ENCODE measurements at regions not wholly inside any gene's neighbourhood (a gene's known extent, or its start where the extent isn't known, plus 50 kb on each side); places are given as distances from the start of the nearest gene placed in this dataset.

GRCh38 chr9:96152550-96152949, 149.4 kb downstream of the HSD17B3 start (continued):
- no peak for TF ChIP-seq SMC3 (IDR thresholded peaks at IDR 0.05)

GRCh38 chr9:96150324-96151227, 151.4 kb downstream of the HSD17B3 start:
- Histone ChIP-seq H3K4me1 (no peaks in the 10 kb centered on the region), H3K9me3 (no peaks in the 10 kb centered on the region), H3K4me3 (no peak overlapping the region), H3K27ac (no peak overlapping the region), H3K4me2 (no peak overlapping the region)
- FAIRE-seq (no peak), DNase-seq (ENCODE audit: low read depth in 1 of 2, low spot score in 1 of 2) (no peak), ATAC-seq (no peak)
- no peak for TF ChIP-seq ZNF302 (CRISPR knock-in tag; IDR thresholded peaks at IDR 0.05)
- no peak for TF ChIP-seq NR3C1 (IDR thresholded peaks at IDR 0.05)
- TF ChIP-seq SREBF2 (IDR thresholded peaks at IDR 0.05) = no peak
- TF ChIP-seq MAX (IDR thresholded peaks at IDR 0.05) = no peak
- TF ChIP-seq HEYL (CRISPR knock-in tag; IDR thresholded peaks at IDR 0.05) = no peak
- TF ChIP-seq POLR2AphosphoS2 (conservative IDR thresholded peaks at IDR 0.05; ENCODE audit: low read length) = no peak
- no peak for TF ChIP-seq NFE2L2 (conservative IDR thresholded peaks at IDR 0.05; ENCODE audit: low read length)
- no peak for TF ChIP-seq CHD2 (IDR thresholded peaks at IDR 0.05; ENCODE audit: low read length, partially characterized antibody)
- no peak for TF ChIP-seq CHD4 (IDR thresholded peaks at IDR 0.05; ENCODE audit: borderline replicate concordance)
- TF ChIP-seq E2F6 (IDR thresholded peaks at IDR 0.05; ENCODE audit: borderline replicate concordance, low read depth) = no peak
- ChIA-PET POLR2A (no interaction called here), CTCF (interaction anchor here (0.9 to 3.4 kb wide), 4 partner anchors 12 to 106 kb away, joined by 3 to 13 read pairs (median 3); no protein-coding TSS in a partner anchor)
- 87% methylated on average over 11 of the region's 11 CpGs for WGBS (ENCODE audit: missing lambda C conversion rate)

DNA sequence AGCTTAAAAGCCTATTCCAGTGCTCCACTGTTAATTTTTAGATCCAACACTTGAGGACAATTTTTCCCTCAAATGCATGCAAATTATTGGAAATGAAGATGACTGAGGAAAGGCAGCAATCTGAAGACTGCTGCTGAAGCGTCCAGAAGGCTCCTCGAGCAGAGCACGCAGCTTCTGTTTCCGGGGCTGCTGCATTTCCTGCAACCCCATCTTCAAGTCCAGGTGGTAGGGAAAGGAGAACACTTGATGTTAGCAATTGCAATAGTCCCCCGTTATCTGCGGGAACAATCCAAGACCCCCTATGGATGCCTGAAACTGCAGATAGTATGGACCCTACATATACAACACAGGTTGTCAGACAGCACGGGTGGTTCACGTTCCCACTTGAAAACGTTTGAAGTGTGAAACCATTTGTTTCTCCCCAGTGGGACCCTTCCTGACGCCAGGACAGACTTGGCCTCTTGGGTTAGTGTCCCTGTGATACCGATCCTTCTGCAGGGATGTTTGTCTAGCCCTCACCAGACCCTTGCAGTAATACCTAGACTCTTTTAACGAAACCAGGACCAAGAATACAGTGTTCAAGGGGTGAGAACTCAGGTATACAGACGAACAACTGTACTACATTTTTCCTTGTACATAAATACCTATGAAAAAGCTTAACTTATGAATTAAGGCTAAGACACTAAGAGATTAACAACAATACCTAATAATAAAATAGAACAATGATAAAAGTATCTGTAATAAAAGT, 152.3 kb downstream of the HSD17B3 start:
- Histone ChIP-seq H3K27ac (no peak overlapping the region), H3K9me3 (no peaks in the 10 kb centered on the region), H3K4me1 (no peaks in the 10 kb centered on the region), H3K4me2 (no peak overlapping the region), H3K4me3 (no peak overlapping the region)
- POLR2A ChIA-PET = no interaction called here
- ATAC-seq (no peak), DNase-seq (ENCODE audit: low read depth in 1 of 2, low spot score in 1 of 2) (no peak), FAIRE-seq (no peak)
- 79% methylated on average over 13 of the region's 13 CpGs for WGBS (ENCODE audit: missing lambda C conversion rate)
- TF ChIP-seq HOXB5 (CRISPR knock-in tag; IDR thresholded peaks at IDR 0.05) (no peak), ELK1 (IDR thresholded peaks at IDR 0.05; ENCODE audit: low read depth, low read length) (no peak)
- TF ChIP-seq, protein P1, sequence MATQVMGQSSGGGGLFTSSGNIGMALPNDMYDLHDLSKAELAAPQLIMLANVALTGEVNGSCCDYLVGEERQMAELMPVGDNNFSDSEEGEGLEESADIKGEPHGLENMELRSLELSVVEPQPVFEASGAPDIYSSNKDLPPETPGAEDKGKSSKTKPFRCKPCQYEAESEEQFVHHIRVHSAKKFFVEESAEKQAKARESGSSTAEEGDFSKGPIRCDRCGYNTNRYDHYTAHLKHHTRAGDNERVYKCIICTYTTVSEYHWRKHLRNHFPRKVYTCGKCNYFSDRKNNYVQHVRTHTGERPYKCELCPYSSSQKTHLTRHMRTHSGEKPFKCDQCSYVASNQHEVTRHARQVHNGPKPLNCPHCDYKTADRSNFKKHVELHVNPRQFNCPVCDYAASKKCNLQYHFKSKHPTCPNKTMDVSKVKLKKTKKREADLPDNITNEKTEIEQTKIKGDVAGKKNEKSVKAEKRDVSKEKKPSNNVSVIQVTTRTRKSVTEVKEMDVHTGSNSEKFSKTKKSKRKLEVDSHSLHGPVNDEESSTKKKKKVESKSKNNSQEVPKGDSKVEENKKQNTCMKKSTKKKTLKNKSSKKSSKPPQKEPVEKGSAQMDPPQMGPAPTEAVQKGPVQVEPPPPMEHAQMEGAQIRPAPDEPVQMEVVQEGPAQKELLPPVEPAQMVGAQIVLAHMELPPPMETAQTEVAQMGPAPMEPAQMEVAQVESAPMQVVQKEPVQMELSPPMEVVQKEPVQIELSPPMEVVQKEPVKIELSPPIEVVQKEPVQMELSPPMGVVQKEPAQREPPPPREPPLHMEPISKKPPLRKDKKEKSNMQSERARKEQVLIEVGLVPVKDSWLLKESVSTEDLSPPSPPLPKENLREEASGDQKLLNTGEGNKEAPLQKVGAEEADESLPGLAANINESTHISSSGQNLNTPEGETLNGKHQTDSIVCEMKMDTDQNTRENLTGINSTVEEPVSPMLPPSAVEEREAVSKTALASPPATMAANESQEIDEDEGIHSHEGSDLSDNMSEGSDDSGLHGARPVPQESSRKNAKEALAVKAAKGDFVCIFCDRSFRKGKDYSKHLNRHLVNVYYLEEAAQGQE (IDR thresholded peaks at IDR 0.05) = no peak
- TF ChIP-seq, protein P2, sequence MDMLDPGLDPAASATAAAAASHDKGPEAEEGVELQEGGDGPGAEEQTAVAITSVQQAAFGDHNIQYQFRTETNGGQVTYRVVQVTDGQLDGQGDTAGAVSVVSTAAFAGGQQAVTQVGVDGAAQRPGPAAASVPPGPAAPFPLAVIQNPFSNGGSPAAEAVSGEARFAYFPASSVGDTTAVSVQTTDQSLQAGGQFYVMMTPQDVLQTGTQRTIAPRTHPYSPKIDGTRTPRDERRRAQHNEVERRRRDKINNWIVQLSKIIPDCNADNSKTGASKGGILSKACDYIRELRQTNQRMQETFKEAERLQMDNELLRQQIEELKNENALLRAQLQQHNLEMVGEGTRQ (IDR thresholded peaks at IDR 0.05) = no peak
- CTCF ChIA-PET = interaction anchor here (0.9 to 3.4 kb wide), 3 partner anchors 13 to 35 kb away, joined by 3 to 13 read pairs (median 3); no protein-coding TSS in a partner anchor
